ENCODE measurements at regions not wholly inside any gene's neighbourhood (a gene's known extent, or its start where the extent isn't known, plus 50 kb on each side); places are given as distances from the start of the nearest gene placed in this dataset.

- no peak for TF ChIP-seq CTCF (conservative IDR thresholded peaks at IDR 0.05; ENCODE audit: low read length)
- no peak for TF ChIP-seq EZH2phosphoT487 (IDR thresholded peaks at IDR 0.05; ENCODE audit: borderline replicate concordance, low read depth, low read length)
Measured at GRCh38 chr7:1317646-1318045, 85.0 kb downstream of the UNCX start.
